Ishikawa (cell line): ENCODE measurements at regions not wholly inside any gene's neighbourhood (a gene's known extent, or its start where the extent isn't known, plus 50 kb on each side); places are given as distances from the start of the nearest gene placed in this dataset.

Experiments
- CEBPB ChIP-seq: IDR thresholded peaks from 2 replicates; pipeline ENCODE4 v1.6.1; 2012
- CREB1 ChIP-seq: IDR thresholded peaks from 2 replicates; pipeline ENCODE4 v1.6.1; 2012; ENCODE audit warnings: low read depth
- EGR1 ChIP-seq: IDR thresholded peaks from 2 replicates; pipeline ENCODE4 v1.6.1; 2012
- EP300 ChIP-seq: IDR thresholded peaks from 2 replicates; pipeline ENCODE4 v1.6.1; 2012; ENCODE audit warnings: borderline replicate concordance
- FOXM1 ChIP-seq: IDR thresholded peaks from 2 replicates; pipeline ENCODE4 v1.6.1; 2012; ENCODE audit warnings: low read depth, borderline replicate concordance
- NFIC ChIP-seq: IDR thresholded peaks from 2 replicates; pipeline ENCODE4 v1.6.1; 2012
- RAD21 ChIP-seq: IDR thresholded peaks from 2 replicates; pipeline ENCODE4 v1.6.1; 2012; ENCODE audit warnings: low read depth
- TAF1 ChIP-seq: IDR thresholded peaks from 2 replicates; pipeline ENCODE4 v1.6.1; 2012; ENCODE audit warnings: low read depth, mild to moderate bottlenecking
- TCF12 ChIP-seq: IDR thresholded peaks from 2 replicates; pipeline ENCODE4 v1.6.1; 2012; ENCODE audit warnings: low read depth
- TEAD4 ChIP-seq: IDR thresholded peaks from 2 replicates; pipeline ENCODE4 v1.6.1; 2012
- USF1 ChIP-seq: IDR thresholded peaks from 2 replicates; pipeline ENCODE4 v1.6.1; 2012
- YY1 ChIP-seq: IDR thresholded peaks from 2 replicates; pipeline ENCODE4 v1.6.1; 2012; ENCODE audit warnings: low read depth
- ZBTB7A ChIP-seq: IDR thresholded peaks from 2 replicates; pipeline ENCODE4 v1.6.1; 2012; ENCODE audit warnings: low read depth
- TF ChIP-seq, protein P1 (sequence below): IDR thresholded peaks from 2 replicates; pipeline ENCODE4 v1.6.1; 2012; ENCODE audit warnings: low read depth, mild to moderate bottlenecking
- TF ChIP-seq, protein P2 (sequence below): IDR thresholded peaks from 2 replicates; pipeline ENCODE4 v1.6.1; 2012

DNA sequence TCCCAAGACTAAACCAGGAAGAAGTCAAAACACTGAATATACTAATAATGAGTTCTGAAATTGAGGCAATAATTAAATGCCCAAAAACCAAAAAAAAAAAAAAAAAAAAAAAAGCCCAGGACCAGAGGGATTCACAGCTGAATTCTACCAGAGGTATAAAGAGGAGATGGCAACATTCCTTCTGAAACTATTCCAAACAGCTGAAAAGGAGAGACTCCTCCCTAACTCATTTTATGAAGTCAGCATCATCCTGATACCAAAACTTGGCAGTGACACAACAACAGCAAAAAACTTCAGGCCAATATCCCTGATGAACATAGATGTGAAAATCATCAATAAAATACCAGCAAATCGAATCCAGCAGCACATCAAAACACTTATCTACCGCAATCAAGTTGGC is 108.5 kb upstream of the COL3A1 start:
- TF ChIP-seq YY1 (no peak), TAF1 (no peak), USF1 (no peak), EGR1 (no peak), CREB1 (no peak), ZBTB7A (no peak), NFIC (no peak), CEBPB (no peak), FOXM1 (no peak)
- TF ChIP-seq, protein P1, sequence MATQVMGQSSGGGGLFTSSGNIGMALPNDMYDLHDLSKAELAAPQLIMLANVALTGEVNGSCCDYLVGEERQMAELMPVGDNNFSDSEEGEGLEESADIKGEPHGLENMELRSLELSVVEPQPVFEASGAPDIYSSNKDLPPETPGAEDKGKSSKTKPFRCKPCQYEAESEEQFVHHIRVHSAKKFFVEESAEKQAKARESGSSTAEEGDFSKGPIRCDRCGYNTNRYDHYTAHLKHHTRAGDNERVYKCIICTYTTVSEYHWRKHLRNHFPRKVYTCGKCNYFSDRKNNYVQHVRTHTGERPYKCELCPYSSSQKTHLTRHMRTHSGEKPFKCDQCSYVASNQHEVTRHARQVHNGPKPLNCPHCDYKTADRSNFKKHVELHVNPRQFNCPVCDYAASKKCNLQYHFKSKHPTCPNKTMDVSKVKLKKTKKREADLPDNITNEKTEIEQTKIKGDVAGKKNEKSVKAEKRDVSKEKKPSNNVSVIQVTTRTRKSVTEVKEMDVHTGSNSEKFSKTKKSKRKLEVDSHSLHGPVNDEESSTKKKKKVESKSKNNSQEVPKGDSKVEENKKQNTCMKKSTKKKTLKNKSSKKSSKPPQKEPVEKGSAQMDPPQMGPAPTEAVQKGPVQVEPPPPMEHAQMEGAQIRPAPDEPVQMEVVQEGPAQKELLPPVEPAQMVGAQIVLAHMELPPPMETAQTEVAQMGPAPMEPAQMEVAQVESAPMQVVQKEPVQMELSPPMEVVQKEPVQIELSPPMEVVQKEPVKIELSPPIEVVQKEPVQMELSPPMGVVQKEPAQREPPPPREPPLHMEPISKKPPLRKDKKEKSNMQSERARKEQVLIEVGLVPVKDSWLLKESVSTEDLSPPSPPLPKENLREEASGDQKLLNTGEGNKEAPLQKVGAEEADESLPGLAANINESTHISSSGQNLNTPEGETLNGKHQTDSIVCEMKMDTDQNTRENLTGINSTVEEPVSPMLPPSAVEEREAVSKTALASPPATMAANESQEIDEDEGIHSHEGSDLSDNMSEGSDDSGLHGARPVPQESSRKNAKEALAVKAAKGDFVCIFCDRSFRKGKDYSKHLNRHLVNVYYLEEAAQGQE = no peak

DNA sequence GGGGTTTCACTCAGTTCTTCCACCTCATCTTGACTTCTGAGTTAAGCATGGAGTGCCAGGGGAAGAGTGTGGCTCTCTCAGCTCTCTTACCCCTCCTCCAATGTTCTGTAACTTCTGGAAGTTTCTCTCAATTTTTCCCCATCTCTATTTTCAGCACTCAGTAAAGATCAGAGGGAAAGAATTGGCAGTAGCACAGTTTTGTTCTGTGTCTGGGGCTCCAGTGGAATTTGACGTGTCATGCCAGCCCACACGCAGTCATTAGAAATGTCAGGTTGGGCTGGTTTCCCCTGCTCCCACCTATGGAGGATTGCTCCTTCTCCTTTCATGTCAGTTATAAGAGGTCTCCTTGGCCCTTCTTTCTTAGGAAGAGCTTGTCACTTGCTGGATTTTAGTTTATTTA is 104.6 kb upstream of the COL3A1 start:
- no peak for TF ChIP-seq TCF12

GRCh38 chr2:188870289-188870688 is 103.9 kb upstream of the COL3A1 start:
- TF ChIP-seq CREB1 (no peak), TAF1 (no peak), EP300 (no peak), FOXM1 (no peak)
- TF ChIP-seq, protein P1 = no peak

- TF ChIP-seq, protein P2, sequence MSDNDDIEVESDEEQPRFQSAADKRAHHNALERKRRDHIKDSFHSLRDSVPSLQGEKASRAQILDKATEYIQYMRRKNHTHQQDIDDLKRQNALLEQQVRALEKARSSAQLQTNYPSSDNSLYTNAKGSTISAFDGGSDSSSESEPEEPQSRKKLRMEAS = no peak
- no peak for TF ChIP-seq EP300
Observed at GRCh38 chr2:188875104-188875503, 99.1 kb upstream of the COL3A1 start.

DNA sequence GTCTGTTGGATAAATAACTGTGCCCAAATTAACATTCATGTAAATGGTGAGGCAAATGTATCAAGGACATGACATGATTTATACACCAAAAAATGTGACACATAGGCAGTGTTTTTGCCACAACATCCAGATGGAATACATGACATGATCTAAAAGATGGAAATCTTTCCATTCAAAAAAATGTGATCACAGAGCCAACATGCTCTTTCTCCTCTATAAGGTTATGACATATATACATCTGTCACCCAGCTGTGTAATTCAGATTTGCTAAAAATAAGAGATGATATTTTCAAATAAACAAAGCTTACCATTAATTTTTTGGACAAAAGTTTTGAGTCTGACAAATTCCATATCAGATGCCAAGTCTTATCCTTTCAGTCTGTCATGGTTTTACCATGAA is 95.5 kb upstream of the COL3A1 start:
- no peak for TF ChIP-seq TAF1
- TF ChIP-seq ZBTB7A = no peak
- no peak for TF ChIP-seq CREB1
- no peak for TF ChIP-seq YY1
- TF ChIP-seq TCF12 = no peak
- no peak for TF ChIP-seq EP300
- no peak for TF ChIP-seq FOXM1
- no peak for TF ChIP-seq TEAD4
- no peak for TF ChIP-seq USF1
- no peak for TF ChIP-seq EGR1
- no peak for TF ChIP-seq NFIC
- TF ChIP-seq CEBPB = no peak
- TF ChIP-seq, protein P1 = no peak
- TF ChIP-seq, protein P2 = no peak
- no peak for TF ChIP-seq RAD21

- TF ChIP-seq USF1 (no peak), CEBPB (no peak)
Observed at GRCh38 chr2:188880740-188881139, 93.4 kb upstream of the COL3A1 start.
